Stimulated activated CD4-positive, alpha-beta T cell treated with anti-CD3 and anti-CD28 coated beads, Interleukin-4, amount 100 ng/mL, for 4 hours (primary cell): ENCODE measurements at regions not wholly inside any gene's neighbourhood (a gene's known extent, or its start where the extent isn't known, plus 50 kb on each side); places are given as distances from the start of the nearest gene placed in this dataset.

Experiments
- DNase-seq, 2 experiments: peaks; one replicate each; pipeline ENCODE4 v3.0.0-alpha.2; 2020

DNA sequence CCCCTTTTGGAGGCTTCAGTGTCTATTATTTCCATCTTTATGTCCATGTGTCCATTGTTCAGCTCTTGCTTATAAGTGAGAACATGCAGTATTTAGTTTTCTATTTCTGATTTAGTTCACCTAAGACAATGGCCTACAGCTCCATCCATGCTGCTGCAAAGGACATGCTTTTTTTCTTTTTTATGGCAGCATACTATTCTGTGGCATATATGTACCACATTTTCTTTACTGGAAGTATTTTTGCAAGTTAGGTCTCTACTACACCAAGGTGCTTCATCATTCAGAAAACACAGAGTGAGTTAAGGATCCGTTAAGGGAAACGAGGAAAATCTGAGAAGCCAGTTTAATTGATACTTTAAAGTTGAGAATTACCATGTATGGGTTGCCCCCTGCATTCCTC is 297.2 kb downstream of the CDCA7 start:
- DNase-seq: no peak

DNA sequence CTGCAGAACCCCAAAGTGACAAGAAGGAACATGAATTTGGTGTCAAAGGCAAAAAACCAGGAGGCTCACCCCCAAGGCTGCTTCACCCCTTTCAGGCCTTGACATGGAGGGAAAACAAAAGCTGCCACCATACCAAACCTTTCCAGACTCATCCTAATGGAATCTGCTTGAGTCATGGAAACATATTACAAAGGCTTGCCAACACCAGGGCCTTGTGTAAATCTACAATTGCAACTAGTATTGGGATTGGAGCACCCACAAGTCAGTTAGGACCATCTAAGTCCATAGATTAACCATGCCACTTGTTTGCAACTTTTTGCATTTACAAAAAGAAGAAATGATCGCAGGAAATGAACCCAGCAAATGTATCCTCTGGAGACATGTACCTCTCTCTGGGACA is 297.6 kb downstream of the CDCA7 start:
- no peak for DNase-seq

DNA sequence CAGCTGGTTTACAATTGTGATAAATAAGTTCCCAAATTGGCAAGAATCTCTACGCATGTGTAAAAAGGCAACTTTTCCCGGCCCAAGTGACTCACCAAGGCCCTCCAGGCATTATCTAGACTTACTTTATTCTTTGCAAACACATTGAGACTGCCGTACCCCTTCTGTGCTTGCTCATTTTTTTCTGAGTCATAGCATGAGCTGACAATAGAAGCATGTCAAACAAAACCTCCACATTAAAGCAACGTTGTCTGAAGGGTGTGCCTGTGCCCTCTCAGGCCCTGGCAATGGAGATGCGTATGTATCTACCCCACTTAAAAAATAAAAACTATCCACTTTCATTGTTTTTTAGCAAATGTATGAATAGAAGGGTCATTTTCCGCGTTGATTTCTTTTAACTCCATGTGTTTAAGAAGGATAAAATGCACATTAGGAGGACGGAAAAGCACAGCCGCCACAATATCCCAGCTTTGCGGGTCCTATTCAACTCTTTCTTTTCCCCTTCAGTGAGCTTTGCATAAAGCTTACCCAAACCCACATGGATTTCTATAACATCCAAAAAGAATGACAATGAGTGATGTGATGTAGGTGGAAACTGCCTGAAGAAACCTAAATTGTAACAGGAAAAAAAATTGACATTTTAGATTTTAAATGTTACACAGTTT is 298.2 kb downstream of the CDCA7 start:
- no peak for DNase-seq

DNA sequence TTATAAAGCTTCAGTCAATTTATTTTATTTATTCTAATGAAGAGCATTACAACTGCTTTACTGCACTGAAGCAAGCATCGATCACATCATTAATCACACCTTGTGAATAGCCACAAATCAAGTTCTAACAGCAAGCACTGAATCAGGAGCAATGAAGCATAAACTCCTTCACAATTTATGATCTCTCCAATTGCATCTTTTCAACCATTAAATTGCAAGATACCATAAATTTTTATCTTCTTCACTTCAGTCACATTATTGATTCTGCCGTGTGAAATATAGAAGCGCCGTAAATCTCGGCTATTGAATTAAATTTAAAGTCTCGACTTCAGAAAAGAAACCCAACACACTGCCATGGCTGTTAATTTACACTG is 298.7 kb downstream of the CDCA7 start:
- DNase-seq: no peak

GRCh38 chr2:173654161-173654895 is 299.7 kb downstream of the CDCA7 start:
- no peak for DNase-seq

DNA sequence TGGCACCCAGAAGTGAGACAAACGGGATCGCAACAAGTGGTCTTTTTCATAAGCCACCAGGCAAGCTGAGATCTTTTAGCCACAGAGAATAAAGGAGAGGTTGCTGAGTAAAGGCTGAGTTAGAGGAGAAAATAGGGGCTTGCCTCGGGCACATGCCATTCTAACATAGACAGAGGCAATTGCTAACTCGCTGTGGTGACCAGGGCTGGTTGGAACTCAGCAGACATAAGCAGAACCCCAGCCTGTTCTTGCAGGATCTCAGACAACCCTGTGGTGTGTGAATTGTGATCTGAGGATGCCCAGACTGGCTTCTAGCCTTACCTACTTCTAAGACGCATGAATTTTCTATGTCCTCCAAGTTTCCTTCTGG is 300.2 kb downstream of the CDCA7 start:
- DNase-seq: no peak

DNA sequence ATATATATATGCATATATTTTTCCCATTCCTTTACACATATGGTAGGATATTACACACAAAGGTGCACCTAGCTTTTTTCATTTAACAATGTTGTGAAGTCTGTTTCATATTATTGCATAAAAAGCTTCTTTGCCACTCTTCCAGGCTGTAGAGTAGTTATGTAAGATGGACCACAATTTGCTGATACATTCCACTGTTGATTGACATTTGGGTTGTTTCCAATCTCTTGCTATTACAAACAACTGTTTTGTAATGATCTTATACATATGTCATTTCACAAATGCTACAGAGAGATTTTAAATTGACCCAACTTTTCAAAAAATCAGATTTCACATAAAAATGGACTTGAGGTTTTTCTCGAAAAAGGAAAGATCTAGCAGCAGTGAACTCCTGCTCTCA is 301.4 kb downstream of the CDCA7 start:
- DNase-seq: no peak

DNA sequence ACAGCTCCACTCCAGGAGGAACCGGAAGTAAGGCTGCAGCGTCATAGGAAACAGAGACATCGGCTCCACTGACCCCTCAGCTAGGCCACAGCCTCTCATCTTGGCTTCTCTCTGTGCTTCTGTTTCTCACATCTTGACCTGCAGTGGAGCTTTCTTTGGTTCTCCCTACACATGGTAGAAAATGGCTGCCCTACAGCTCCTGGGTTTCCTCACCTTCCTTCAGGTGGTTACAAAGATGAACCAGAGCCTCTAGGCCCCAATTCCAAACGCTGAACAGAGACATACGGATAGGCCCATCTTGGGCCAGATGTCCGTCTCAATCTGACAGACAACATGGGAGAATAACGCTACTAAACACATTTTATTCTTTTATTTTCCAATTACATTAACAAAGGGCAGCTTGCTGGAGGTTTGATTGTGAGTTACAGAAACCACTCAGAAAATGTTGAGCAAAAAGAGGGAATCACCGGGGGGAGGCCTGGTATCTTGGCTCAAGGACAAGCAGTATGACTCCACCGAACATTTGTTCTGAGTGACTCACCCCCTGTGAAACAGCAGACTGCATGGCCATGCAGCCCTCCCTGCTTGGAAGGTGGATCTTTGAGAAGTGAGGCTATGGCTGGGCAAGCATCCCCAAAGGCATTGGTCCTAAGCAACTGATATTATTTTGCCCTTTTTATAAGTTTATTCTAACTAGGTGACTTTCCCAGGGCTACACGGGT is 303.5 kb downstream of the CDCA7 start:
- DNase-seq: no peak

DNA sequence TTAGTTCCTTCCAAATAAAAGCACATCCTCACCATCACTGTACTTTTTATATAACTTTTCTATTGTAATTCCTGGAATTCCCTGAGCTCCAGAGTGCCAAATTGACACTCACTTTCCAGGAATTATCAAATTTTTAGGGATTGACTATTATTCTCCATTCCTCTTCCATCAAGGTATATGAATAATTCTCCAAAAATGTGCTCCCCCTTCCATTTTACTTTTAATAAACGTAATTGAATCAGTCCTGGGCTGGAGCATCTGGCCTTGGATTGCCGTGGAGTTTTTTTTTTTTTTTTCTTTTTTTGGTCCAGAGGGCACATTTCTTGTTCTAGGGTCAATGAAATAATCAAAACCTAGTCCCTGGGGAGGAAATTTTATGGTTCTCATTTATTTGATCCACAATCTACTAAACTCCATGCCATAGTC is 304.3 kb downstream of the CDCA7 start:
- no peak for DNase-seq

DNA sequence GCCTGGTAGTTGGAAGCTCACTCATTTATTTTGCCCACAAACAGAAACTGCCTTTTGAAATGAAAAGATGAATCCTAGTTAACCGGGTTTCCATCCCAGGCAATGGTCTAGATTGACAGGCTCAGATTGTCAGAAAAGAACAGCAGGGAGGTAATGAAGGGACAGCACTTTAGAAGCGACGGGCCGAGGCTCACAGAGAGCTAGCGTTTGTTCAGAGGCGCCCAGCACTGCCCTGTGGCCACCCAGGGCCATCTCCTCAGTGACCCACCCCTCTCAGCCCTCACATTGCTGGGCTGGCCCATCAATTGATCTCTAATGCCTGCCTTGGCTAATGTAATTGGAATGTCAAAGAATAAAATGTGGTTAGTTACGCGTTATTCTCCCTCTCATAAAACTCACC is 304.8 kb downstream of the CDCA7 start:
- no peak for DNase-seq

DNA sequence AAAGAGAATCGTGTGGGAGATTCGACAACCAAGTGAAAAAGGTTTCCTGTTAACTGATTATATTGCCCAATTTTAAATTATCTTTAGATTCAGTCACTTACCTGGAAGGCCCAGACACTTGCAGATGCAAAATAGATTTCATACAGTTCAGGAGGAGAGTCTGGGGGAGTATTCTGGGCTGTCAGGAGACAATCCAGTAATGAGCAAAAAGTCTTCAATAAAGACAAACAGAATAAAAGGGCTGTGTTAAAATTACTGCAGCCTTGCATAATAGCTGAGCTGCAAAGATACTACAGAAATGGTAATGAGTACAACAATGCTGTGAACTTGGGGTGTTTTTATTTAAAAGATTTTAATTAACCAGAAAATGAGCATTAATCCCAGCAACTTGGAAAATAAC is 303.6 kb downstream of the SP3 start:
- DNase-seq: no peak

GRCh38 chr2:173663353-173663752 is 301.8 kb downstream of the SP3 start:
- DNase-seq: no peak

DNA sequence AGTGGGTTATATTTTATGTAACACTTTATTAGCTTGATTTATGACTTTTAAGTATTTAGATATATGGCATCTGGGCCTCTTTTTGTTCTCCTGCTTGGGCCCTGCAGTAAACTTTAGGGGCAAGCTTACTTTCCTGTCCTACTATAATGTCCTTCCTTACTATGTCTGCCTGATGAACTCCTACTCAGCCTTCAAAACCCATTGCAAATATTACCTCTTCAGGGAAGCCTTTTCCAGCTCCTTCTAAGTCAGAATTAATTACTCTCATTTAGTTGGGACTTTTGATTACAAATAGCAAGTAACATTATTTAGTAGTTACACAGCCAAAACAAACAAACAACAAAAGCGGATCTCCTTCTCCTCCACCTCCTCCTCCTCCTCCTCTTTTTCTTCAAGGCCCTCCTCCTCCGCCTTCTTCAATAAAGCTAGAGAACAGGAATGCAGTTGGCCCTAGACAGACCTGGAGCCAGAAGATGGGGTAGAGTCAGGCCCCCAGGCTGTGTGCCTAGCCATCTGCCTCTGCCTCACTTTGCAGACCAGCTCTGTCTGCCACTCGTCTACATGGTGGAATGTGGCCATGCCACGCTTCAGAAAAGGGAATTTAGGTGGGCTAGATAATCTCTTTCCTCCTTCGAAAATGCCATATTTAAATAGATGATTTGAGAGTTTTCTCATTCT is 301.2 kb downstream of the SP3 start:
- DNase-seq: no peak

DNA sequence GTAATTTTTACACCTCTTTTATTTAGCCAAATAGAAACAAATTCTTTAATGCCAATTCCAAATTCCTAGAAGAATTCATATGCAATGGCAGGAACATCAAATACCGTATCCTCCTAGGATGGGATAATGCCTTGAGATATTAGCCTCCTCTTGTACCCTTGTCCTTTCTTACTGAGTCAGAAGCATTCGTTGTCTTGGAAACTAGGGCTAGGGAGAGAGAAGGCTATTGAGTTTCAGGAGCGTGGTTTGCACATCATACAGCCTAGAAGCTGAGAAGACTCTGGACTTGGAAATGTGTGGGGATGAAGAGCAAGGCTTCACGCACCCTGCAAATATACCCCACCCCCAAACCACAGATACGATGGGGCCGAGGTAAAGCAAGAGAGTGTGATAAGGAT is 300.7 kb downstream of the SP3 start:
- DNase-seq: no peak

- DNase-seq: no peak
Observed at GRCh38 chr2:173666171-173666888, 298.8 kb downstream of the SP3 start.

- DNase-seq: no peak
Observed at GRCh38 chr2:173667014-173667413, 298.2 kb downstream of the SP3 start.

GRCh38 chr2:173667415-173667814 is 297.8 kb downstream of the SP3 start:
- no peak for DNase-seq

- DNase-seq: no peak
Observed at GRCh38 chr2:173669271-173669853, 295.8 kb downstream of the SP3 start.

DNA sequence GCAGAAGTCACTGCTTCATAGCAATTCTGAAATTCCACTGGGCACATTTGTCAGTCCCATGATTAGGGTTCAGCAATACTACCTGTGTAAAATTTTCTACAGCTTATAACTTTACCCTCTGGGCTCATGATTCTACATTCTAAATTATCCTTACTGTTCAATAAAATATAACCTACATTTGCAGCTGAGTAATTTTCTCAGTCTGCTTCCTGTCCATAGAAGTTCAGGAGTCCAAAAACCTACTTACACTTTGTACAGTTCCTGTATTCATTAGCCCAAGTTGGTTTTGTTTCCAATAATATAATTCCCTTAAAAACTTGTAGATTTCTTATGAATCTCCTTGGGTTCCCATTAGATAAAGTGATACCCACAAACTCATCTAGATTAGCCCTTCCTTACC is 295.3 kb downstream of the SP3 start:
- no peak for DNase-seq

- no peak for DNase-seq
Observed at GRCh38 chr2:173672573-173673340, 292.4 kb downstream of the SP3 start.

DNA sequence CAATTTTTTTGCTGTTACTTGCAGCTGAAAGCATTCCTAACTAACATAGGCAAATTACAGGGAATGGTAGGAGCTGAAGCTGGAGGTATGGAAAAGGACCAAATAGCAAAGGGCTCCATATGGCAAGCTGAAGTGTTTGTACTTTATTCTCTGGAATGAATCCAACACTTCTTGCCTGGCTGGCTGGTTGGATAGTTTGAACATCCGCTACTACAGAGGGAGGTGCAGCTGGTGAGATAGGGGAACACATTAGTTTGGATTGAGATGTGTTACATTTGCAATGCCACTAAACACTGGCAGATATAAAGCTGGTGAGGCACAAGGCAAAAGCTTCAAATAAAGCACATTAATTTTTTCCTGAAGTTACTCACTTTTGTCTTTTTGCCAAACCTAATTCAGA is 291.5 kb downstream of the SP3 start:
- DNase-seq: no peak

DNA sequence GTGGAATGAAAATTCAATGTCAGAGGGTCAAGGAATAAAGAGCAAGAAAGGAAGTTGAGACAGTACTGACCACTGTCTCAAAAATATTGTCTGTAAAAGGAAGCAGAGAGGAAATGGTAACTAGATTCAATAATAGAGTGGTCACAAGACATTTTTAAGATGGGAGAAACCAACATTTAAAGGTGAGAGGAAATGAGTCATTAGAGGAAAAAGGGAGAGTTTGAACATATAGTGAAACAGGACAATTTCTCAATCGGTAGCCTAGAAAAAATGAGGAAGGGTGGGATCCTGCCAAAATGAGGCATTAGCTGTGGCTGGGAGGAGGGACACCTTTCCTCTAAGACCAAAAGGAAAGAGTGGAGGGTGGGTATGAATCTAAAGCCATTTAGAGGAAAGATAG is 288.5 kb downstream of the SP3 start:
- DNase-seq: no peak
